ENCODE measurements at regions not wholly inside any gene's neighbourhood (a gene's known extent, or its start where the extent isn't known, plus 50 kb on each side); places are given as distances from the start of the nearest gene placed in this dataset.

DNA sequence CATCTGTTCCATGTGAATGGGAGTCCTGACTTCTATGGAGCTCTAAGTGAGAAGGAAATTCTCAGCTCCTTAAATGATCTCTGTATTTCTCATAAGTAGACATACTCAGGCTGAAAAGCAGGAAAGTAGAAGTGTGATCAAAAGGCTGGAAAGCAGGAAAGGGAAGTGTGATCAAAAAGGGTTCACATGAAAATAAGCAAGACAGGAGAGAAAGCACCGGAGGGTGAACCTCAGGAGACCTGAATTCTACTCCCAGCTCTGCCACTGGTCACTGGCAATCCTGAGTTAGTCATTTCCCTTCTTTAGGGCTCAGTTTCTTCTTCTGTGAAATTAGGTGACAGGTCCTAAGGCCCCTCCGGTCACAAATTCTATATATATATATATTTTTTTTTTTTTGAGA is 55.5 kb upstream of the TRERF1 start:
- TF ChIP-seq, protein P1, sequence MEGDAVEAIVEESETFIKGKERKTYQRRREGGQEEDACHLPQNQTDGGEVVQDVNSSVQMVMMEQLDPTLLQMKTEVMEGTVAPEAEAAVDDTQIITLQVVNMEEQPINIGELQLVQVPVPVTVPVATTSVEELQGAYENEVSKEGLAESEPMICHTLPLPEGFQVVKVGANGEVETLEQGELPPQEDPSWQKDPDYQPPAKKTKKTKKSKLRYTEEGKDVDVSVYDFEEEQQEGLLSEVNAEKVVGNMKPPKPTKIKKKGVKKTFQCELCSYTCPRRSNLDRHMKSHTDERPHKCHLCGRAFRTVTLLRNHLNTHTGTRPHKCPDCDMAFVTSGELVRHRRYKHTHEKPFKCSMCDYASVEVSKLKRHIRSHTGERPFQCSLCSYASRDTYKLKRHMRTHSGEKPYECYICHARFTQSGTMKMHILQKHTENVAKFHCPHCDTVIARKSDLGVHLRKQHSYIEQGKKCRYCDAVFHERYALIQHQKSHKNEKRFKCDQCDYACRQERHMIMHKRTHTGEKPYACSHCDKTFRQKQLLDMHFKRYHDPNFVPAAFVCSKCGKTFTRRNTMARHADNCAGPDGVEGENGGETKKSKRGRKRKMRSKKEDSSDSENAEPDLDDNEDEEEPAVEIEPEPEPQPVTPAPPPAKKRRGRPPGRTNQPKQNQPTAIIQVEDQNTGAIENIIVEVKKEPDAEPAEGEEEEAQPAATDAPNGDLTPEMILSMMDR (tag by site-specific recombination; IDR thresholded peaks at IDR 0.05), result no peak
- TF ChIP-seq, protein P2, sequence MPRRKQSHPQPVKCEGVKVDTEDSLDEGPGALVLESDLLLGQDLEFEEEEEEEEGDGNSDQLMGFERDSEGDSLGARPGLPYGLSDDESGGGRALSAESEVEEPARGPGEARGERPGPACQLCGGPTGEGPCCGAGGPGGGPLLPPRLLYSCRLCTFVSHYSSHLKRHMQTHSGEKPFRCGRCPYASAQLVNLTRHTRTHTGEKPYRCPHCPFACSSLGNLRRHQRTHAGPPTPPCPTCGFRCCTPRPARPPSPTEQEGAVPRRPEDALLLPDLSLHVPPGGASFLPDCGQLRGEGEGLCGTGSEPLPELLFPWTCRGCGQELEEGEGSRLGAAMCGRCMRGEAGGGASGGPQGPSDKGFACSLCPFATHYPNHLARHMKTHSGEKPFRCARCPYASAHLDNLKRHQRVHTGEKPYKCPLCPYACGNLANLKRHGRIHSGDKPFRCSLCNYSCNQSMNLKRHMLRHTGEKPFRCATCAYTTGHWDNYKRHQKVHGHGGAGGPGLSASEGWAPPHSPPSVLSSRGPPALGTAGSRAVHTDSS (tag by site-specific recombination; IDR thresholded peaks at IDR 0.05), result no peak
- TF ChIP-seq ZNF121 (tag by site-specific recombination; IDR thresholded peaks at IDR 0.05) (no peak), YY1 (tag by site-specific recombination; IDR thresholded peaks at IDR 0.05) (no peak), ZFP37 (tag by site-specific recombination; IDR thresholded peaks at IDR 0.05) (no peak)
